ENCODE measurements at regions not wholly inside any gene's neighbourhood (a gene's known extent, or its start where the extent isn't known, plus 50 kb on each side); places are given as distances from the start of the nearest gene placed in this dataset.

- WGBS (ENCODE audit: insufficient coverage), result 20% methylated on average over 1 of the region's 2 CpGs
- Mint-ChIP-seq H3K9me3 (peaks cover 0 to 3% (median 3%) of the 10 kb centered on the region in 3 donors), H3K4me3 (no peak overlapping the region), H3K4me1 (no peaks in the 10 kb centered on the region), H3K36me3 (no peaks in the 10 kb centered on the region), H3K27me3 (peaks cover 1 to 23% of the 10 kb centered on the region in 2 donors), H3K27ac (no peak overlapping the region)
- Histone ChIP-seq H3K27me3 (replicated peaks in 1 of 2; ENCODE audit: control insufficient read depth in 2 of 2, extremely low read depth in 1 of 2, insufficient read depth in 2 of 2, low read length in 1 of 2) (no peaks in the 10 kb centered on the region), H3K27ac (ENCODE audit: low read length) (no peak overlapping the region), H3K4me3 (ENCODE audit: control insufficient read depth in 1 of 2, extremely low read depth in 1 of 2, low read length in 1 of 2) (no peak overlapping the region), H3K9me3 (no peaks in the 10 kb centered on the region), H3K4me1 (ENCODE audit: control insufficient read depth in 1 of 2, extremely low read depth in 1 of 2, insufficient read depth in 2 of 2, low read length in 2 of 2) (no peaks in the 10 kb centered on the region), H3K36me3 (ENCODE audit: control insufficient read depth in 2 of 2, extremely low read depth in 1 of 2, insufficient read depth in 1 of 2, low read length in 1 of 2) (no peaks in the 10 kb centered on the region)
- DNase-seq (no peak), ATAC-seq (replicated peaks in 1 of 4) (no peak)
- ChIA-PET CTCF (interaction anchor here in 1 of 2 donors (0.9 kb wide), 1 partner anchor 1769 kb away, joined by 3 read pairs; no protein-coding TSS in a partner anchor), POLR2A (no interaction called here)
These were observed 244.1 kb downstream of the MREG start for GRCh38 chr2:215769246-215769645.

GRCh38 chr2:215767625-215768024 lies 245.7 kb downstream of the MREG start:
- ChIA-PET CTCF (no interaction called here), POLR2A (no interaction called here)
- H3K4me3 Mint-ChIP-seq, result no peak overlapping the region
- peaks cover 0 to 3% (median 3%) of the 10 kb centered on the region in 3 donors for H3K9me3 Mint-ChIP-seq
- Histone ChIP-seq H3K9me3 (no peaks in the 10 kb centered on the region), H3K4me1 (ENCODE audit: control insufficient read depth in 1 of 2, extremely low read depth in 1 of 2, insufficient read depth in 2 of 2, low read length in 2 of 2) (no peaks in the 10 kb centered on the region), H3K27me3 (replicated peaks in 1 of 2; ENCODE audit: control insufficient read depth in 2 of 2, extremely low read depth in 1 of 2, insufficient read depth in 2 of 2, low read length in 1 of 2) (no peaks in the 10 kb centered on the region), H3K36me3 (ENCODE audit: control insufficient read depth in 2 of 2, extremely low read depth in 1 of 2, insufficient read depth in 1 of 2, low read length in 1 of 2) (no peaks in the 10 kb centered on the region), H3K27ac (ENCODE audit: low read length) (no peak overlapping the region), H3K4me3 (ENCODE audit: control insufficient read depth in 1 of 2, extremely low read depth in 1 of 2, low read length in 1 of 2) (no peak overlapping the region)
- H3K4me1 Mint-ChIP-seq, result no peaks in the 10 kb centered on the region
- no peak overlapping the region for H3K27ac Mint-ChIP-seq
- no peak for DNase-seq
- no peak for ATAC-seq (replicated peaks in 1 of 4)
- no peaks in the 10 kb centered on the region for H3K36me3 Mint-ChIP-seq
- peaks cover 0 to 23% of the 10 kb centered on the region in 2 donors for H3K27me3 Mint-ChIP-seq
- no CpG with 5 or more reads among the region's 1 CpG for WGBS (ENCODE audit: insufficient coverage)

- H3K4me1 ChIP-seq (ENCODE audit: control insufficient read depth in 1 of 2, extremely low read depth in 1 of 2, insufficient read depth in 2 of 2, low read length in 2 of 2), result no peaks in the 10 kb centered on the region
- ChIA-PET CTCF (interaction anchor here in 1 of 2 donors (1.1 kb wide), 1 partner anchor 20 kb away, joined by 3 read pairs; no protein-coding TSS in a partner anchor), POLR2A (interaction anchor here in 1 of 2 donors (0.5 kb wide), 1 partner anchor 281 kb away, joined by 3 read pairs; no protein-coding TSS in a partner anchor)
- no peaks in the 10 kb centered on the region for H3K27me3 ChIP-seq (replicated peaks in 1 of 2; ENCODE audit: control insufficient read depth in 2 of 2, extremely low read depth in 1 of 2, insufficient read depth in 2 of 2, low read length in 1 of 2)
- H3K9me3 ChIP-seq, result no peaks in the 10 kb centered on the region
- DNase-seq, result no peak
- WGBS (ENCODE audit: insufficient coverage), result 95% methylated on average over 2 of the region's 4 CpGs
- no peaks in the 10 kb centered on the region for H3K36me3 ChIP-seq (ENCODE audit: control insufficient read depth in 2 of 2, extremely low read depth in 1 of 2, insufficient read depth in 1 of 2, low read length in 1 of 2)
- H3K4me3 ChIP-seq (ENCODE audit: control insufficient read depth in 1 of 2, extremely low read depth in 1 of 2, low read length in 1 of 2), result no peak overlapping the region
- Mint-ChIP-seq H3K27ac (no peak overlapping the region), H3K27me3 (peaks cover 0 to 23% of the 10 kb centered on the region in 2 donors), H3K9me3 (peaks cover 0 to 3% (median 3%) of the 10 kb centered on the region in 3 donors), H3K4me1 (no peaks in the 10 kb centered on the region), H3K4me3 (no peak overlapping the region), H3K36me3 (no peaks in the 10 kb centered on the region)
- H3K27ac ChIP-seq (ENCODE audit: low read length), result no peak overlapping the region
- ATAC-seq (replicated peaks in 1 of 4), result no peak
These were observed 247.5 kb downstream of the MREG start for GRCh38 chr2:215765729-215766360.

- CTCF ChIA-PET, result interaction anchor here in 1 of 2 donors (1.1 kb wide), 1 partner anchor 19 kb away, joined by 3 read pairs; no protein-coding TSS in a partner anchor
- Mint-ChIP-seq H3K4me1 (no peaks in the 10 kb centered on the region), H3K36me3 (no peaks in the 10 kb centered on the region), H3K27me3 (peaks cover 0 to 23% of the 10 kb centered on the region in 2 donors), H3K9me3 (peaks cover 0 to 3% (median 3%) of the 10 kb centered on the region in 3 donors), H3K27ac (no peak overlapping the region), H3K4me3 (no peak overlapping the region)
- no CpG with 5 or more reads among the region's 1 CpG for WGBS (ENCODE audit: insufficient coverage)
- ATAC-seq (replicated peaks in 1 of 4) (no peak), DNase-seq (no peak)
- H3K4me3 ChIP-seq (ENCODE audit: control insufficient read depth in 1 of 2, extremely low read depth in 1 of 2, low read length in 1 of 2), result no peak overlapping the region
- H3K4me1 ChIP-seq (ENCODE audit: control insufficient read depth in 1 of 2, extremely low read depth in 1 of 2, insufficient read depth in 2 of 2, low read length in 2 of 2), result no peaks in the 10 kb centered on the region
- no peaks in the 10 kb centered on the region for H3K9me3 ChIP-seq
- H3K27me3 ChIP-seq (replicated peaks in 1 of 2; ENCODE audit: control insufficient read depth in 2 of 2, extremely low read depth in 1 of 2, insufficient read depth in 2 of 2, low read length in 1 of 2), result no peaks in the 10 kb centered on the region
- no peaks in the 10 kb centered on the region for H3K36me3 ChIP-seq (ENCODE audit: control insufficient read depth in 2 of 2, extremely low read depth in 1 of 2, insufficient read depth in 1 of 2, low read length in 1 of 2)
- POLR2A ChIA-PET, result no interaction called here
- H3K27ac ChIP-seq (ENCODE audit: low read length), result no peak overlapping the region
These were observed 248.8 kb downstream of the MREG start for GRCh38 chr2:215764441-215765048.

GRCh38 chr2:215760557-215760956 lies 252.8 kb downstream of the MREG start:
- Histone ChIP-seq H3K4me3 (ENCODE audit: control insufficient read depth in 1 of 2, extremely low read depth in 1 of 2, low read length in 1 of 2) (no peak overlapping the region), H3K9me3 (no peaks in the 10 kb centered on the region), H3K27me3 (replicated peaks in 1 of 2; ENCODE audit: control insufficient read depth in 2 of 2, extremely low read depth in 1 of 2, insufficient read depth in 2 of 2, low read length in 1 of 2) (peaks cover 0 to 2% of the 10 kb centered on the region in 2 experiments), H3K4me1 (ENCODE audit: control insufficient read depth in 1 of 2, extremely low read depth in 1 of 2, insufficient read depth in 2 of 2, low read length in 2 of 2) (no peaks in the 10 kb centered on the region), H3K27ac (ENCODE audit: low read length) (no peak overlapping the region), H3K36me3 (ENCODE audit: control insufficient read depth in 2 of 2, extremely low read depth in 1 of 2, insufficient read depth in 1 of 2, low read length in 1 of 2) (no peaks in the 10 kb centered on the region)
- ATAC-seq (replicated peaks in 1 of 4) (no peak), DNase-seq (no peak)
- Mint-ChIP-seq H3K27ac (no peak overlapping the region), H3K36me3 (no peaks in the 10 kb centered on the region), H3K4me1 (no peaks in the 10 kb centered on the region), H3K9me3 (no peaks in the 10 kb centered on the region), H3K27me3 (peaks cover 0 to 2% of the 10 kb centered on the region in 2 donors), H3K4me3 (no peak overlapping the region)
- ChIA-PET CTCF (interaction anchor here in 1 of 2 donors (0.6 to 0.8 kb wide), 2 partner anchors 68 to 305 kb away, joined by 3 read pairs; no protein-coding TSS in a partner anchor), POLR2A (interaction anchor here in 1 of 2 donors (0.6 kb wide), 1 partner anchor 608 kb away, joined by 3 read pairs; no protein-coding TSS in a partner anchor)

GRCh38 chr2:215760091-215760490 lies 253.3 kb downstream of the MREG start:
- POLR2A ChIA-PET, result interaction anchor here in 1 of 2 donors (0.6 kb wide), 1 partner anchor 608 kb away, joined by 3 read pairs; no protein-coding TSS in a partner anchor
- Histone ChIP-seq H3K9me3 (no peaks in the 10 kb centered on the region), H3K27me3 (replicated peaks in 1 of 2; ENCODE audit: control insufficient read depth in 2 of 2, extremely low read depth in 1 of 2, insufficient read depth in 2 of 2, low read length in 1 of 2) (peaks cover 0 to 4% of the 10 kb centered on the region in 2 experiments), H3K4me1 (ENCODE audit: control insufficient read depth in 1 of 2, extremely low read depth in 1 of 2, insufficient read depth in 2 of 2, low read length in 2 of 2) (no peaks in the 10 kb centered on the region), H3K36me3 (ENCODE audit: control insufficient read depth in 2 of 2, extremely low read depth in 1 of 2, insufficient read depth in 1 of 2, low read length in 1 of 2) (no peaks in the 10 kb centered on the region), H3K27ac (ENCODE audit: low read length) (no peak overlapping the region), H3K4me3 (ENCODE audit: control insufficient read depth in 1 of 2, extremely low read depth in 1 of 2, low read length in 1 of 2) (no peak overlapping the region)
- no peaks in the 10 kb centered on the region for H3K4me1 Mint-ChIP-seq
- CTCF ChIA-PET, result interaction anchor here in 1 of 2 donors (0.6 to 0.8 kb wide), 2 partner anchors 68 to 304 kb away, joined by 3 read pairs; no protein-coding TSS in a partner anchor
- H3K4me3 Mint-ChIP-seq, result no peak overlapping the region
- ATAC-seq (replicated peaks in 1 of 4), result no peak
- peaks cover under 1 to 2% of the 10 kb centered on the region in 2 donors for H3K27me3 Mint-ChIP-seq
- H3K9me3 Mint-ChIP-seq, result no peaks in the 10 kb centered on the region
- 94% methylated on average over 2 of the region's 2 CpGs for WGBS (ENCODE audit: insufficient coverage)
- no peaks in the 10 kb centered on the region for H3K36me3 Mint-ChIP-seq
- no peak overlapping the region for H3K27ac Mint-ChIP-seq
- no peak for DNase-seq

All from T-cell (primary cell).